ENCODE measurements at regions not wholly inside any gene's neighbourhood (a gene's known extent, or its start where the extent isn't known, plus 50 kb on each side); places are given as distances from the start of the nearest gene placed in this dataset.

- no peak for DNase-seq
Observed at GRCh38 chr15:91692596-91692995, 160.9 kb upstream of the SLCO3A1 start.

GRCh38 chr15:91694131-91694830 is 159.2 kb upstream of the SLCO3A1 start:
- no peak for DNase-seq

- no peak for DNase-seq
Observed at GRCh38 chr15:91694831-91695210, 158.7 kb upstream of the SLCO3A1 start.

GRCh38 chr15:91695799-91696198 is 157.7 kb upstream of the SLCO3A1 start:
- no peak for DNase-seq

GRCh38 chr15:91696981-91697380 is 156.5 kb upstream of the SLCO3A1 start:
- no peak for DNase-seq

GRCh38 chr15:91698241-91698640 is 155.3 kb upstream of the SLCO3A1 start:
- no peak for DNase-seq

GRCh38 chr15:91699741-91700140 is 153.8 kb upstream of the SLCO3A1 start:
- DNase-seq = no peak

- no peak for DNase-seq
Observed at GRCh38 chr15:91703274-91703673, 150.2 kb upstream of the SLCO3A1 start.

DNA sequence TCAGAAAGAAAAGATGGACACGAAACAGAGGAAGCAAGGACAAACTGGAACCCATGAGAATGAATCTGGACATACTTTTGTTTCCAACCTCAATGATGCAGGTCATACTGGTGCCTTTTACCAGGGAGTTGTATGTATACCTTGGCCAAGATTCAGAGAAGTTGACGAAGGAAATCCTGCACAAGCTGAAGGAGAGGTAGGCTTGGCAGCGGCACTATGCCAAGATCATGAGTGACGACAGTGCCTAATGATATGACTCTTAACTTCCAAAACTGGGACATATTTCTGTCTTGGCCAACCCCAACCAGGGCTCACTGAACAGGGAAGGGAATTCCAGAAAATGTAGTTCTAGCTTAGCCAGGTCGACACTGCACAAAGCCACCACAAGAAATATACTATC is 149.2 kb upstream of the SLCO3A1 start:
- DNase-seq = no peak

DNA sequence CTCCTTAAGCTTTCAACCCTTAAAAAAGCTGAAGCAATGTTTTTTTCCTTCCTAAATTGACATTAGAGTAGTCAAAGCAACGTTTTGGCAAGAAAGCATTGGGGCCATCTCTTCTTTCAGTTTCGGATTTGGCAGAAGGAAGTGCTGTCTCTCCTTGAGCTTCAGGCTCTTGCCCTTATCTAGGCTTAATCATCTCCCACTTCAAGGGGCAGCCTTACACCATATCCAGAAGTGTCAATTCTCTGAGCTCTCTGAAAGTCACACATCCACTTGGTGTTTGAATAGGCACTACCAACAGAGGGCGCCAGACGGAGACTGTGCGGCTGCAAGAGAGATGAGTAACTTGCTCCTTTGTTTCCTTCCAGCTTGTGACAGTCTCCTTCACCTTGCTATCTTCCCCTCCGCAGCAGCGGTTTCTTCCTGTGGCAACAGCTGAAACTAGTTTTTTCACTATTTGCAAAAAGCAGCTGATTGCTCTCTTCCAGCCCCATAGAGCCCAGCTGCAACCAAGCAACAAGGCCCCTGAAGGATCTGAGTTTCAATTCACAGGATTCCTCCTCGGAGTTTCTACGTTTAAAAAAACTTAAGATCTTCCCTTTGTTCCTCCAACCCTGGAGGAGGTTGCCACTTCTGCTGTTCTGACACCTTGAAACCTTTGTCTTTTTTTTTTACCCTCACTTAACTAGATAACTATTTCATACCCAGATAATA is 147.0 kb upstream of the SLCO3A1 start:
- DNase-seq = peak; percentile 65

DNA sequence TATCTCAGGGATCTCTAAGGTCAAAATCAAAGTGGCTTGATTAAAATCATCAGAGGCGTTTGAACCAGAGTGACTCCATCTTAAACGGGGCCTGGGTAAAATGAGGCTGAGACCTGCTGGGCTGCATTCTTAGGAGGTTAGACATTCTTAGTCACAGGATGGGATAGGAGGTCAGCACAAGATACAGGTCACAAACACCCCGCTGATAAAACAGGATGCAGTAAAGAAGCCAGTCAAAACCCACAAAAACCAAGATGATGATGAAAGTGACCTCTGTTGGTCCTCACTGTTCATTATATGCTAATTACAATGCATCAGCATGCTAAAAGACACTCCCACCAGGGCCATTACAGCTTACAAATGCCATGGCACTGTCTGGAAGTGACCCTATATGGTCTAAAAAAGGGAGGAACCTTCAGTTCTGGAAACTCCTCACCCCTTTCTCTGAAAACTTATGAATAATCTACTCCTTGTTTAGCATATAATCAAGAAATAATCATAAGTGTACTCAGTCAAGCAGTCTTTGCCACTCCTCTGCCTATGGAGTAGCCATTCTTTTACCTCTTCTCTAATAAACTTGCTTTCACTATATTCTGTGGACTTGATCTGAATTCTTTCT is 143.3 kb upstream of the SLCO3A1 start:
- DNase-seq = no peak

DNA sequence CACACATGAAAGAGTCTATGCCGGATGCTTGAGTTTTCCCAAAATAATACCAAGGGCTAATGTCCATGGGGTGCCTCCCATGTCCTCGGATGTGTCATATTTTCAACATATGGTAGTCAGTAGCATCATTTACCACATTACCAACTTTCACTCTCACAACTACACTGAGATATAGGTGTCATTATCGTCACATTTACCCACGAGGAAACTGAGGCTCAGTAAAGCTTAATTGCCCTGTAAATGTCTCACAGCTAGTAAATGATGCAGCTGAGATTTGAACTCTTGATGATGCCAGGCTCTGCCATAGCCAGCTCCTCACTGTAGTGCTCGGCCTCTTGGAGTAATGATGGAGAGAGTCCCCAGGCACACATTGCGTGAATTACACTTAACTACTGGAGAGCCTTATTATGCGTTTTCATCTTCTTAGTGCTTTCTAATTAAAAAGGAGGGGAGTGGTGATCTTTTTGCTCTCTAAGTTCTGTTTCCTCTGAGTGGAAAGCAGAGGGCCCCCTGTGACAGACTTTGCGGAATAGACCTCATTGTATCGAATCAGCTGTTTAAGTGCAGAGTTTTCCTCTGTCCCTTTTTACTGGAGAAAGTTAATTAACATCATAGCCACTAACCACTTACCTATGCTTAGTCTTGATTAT is 142.0 kb upstream of the SLCO3A1 start:
- DNase-seq = no peak

- DNase-seq = no peak
Observed at GRCh38 chr15:91712286-91712685, 141.2 kb upstream of the SLCO3A1 start.

- no peak for DNase-seq
Observed at GRCh38 chr15:91716536-91716935, 137.0 kb upstream of the SLCO3A1 start.

GRCh38 chr15:91717811-91718210 is 135.7 kb upstream of the SLCO3A1 start:
- no peak for DNase-seq

DNA sequence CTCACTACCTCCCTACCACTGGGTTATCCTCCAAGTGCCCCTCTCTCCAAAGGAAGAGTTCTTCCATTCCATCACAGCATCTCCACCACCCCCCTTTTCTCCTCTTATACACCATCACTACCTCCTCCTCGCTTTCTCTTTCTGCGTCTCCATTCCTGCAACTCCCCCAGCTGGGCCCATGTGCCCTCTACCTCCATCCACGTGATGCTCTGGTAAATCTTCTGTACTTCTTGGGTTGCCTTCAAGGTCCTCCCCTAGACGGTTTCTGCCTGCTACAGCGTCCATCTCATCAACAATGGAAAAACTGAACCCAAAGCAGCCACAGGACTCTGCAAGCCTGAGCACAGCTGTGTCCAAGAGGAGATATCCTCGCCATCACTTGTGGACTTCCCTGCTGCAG is 129.5 kb upstream of the SLCO3A1 start:
- DNase-seq = no peak

- DNase-seq = no peak
Observed at GRCh38 chr15:91733661-91734060, 119.8 kb upstream of the SLCO3A1 start.

DNA sequence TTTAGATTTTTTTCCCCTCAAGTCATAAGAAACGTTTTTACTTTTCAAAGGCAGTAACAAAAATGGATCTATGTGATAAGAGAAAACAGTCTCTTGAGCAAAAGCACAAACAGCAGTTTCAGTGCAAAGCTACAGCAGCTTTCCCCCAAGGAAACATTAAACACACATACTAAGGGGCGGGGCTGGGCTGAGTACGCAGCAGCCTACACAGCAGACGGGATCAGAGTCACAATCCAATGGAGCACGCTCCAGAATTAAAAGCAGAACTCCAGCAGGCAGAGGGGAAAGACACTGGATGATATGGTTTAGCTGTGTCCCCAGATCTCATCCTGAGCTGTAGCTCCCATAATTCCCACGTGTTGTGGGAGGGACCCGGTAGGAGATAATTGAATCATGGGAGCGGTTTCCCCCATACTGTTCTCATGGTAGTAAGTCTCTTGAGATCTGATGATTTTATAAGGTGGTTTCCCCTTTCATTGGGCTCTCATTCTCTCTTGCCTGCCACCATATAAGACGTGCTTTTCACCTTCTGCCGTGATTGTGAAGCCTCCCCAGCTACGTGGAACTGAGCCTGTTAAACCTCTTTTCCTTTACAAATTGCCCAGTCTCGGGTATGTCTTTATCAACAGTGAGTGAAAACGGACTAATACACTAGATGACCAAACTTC is 116.2 kb upstream of the SLCO3A1 start:
- no peak for DNase-seq

- DNase-seq = no peak
Observed at GRCh38 chr15:91741986-91742385, 111.5 kb upstream of the SLCO3A1 start.

DNA sequence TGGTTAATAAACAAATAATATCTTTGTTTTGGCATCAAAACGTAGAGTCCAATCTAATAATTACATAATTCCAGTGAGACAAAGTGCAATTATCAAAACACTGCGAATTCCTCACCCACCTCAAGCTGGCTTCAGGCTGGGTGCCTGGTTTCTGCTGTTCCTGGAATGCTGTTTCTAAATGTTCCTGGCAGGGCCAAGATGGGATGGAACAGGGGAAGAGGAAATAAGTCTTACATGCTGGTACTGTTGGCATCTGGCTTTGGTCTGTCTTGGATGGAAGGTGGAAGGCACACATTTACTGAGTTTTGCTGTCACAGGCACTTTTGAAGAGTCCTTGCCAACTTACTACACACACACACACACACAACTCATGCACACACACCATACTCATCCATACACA is 101.9 kb upstream of the SLCO3A1 start:
- no peak for DNase-seq

- no peak for DNase-seq
Observed at GRCh38 chr15:91752081-91752785, 101.3 kb upstream of the SLCO3A1 start.

GRCh38 chr15:91759560-91759959 is 93.9 kb upstream of the SLCO3A1 start:
- DNase-seq = no peak

GRCh38 chr15:91765660-91766059 is 87.8 kb upstream of the SLCO3A1 start:
- DNase-seq = no peak

Data from activated effector memory CD4-positive, alpha-beta T cell treated with Interleukin-2 at 50 U/mL for 16 hours (primary cell).